SH-SY5Y (cell line): ENCODE measurements at regions not wholly inside any gene's neighbourhood (a gene's known extent, or its start where the extent isn't known, plus 50 kb on each side); places are given as distances from the start of the nearest gene placed in this dataset.

Experiments
- GATA2 ChIP-seq: IDR thresholded peaks from 2 replicates; pipeline ENCODE4 v1.6.1; 2011; ENCODE audit warnings: mild to moderate bottlenecking, low read depth, low read length
- GATA3 ChIP-seq: IDR thresholded peaks from 2 replicates; pipeline ENCODE4 v1.6.1; 2011; ENCODE audit warnings: low read depth, mild to moderate bottlenecking, low read length, moderate library complexity

DNA sequence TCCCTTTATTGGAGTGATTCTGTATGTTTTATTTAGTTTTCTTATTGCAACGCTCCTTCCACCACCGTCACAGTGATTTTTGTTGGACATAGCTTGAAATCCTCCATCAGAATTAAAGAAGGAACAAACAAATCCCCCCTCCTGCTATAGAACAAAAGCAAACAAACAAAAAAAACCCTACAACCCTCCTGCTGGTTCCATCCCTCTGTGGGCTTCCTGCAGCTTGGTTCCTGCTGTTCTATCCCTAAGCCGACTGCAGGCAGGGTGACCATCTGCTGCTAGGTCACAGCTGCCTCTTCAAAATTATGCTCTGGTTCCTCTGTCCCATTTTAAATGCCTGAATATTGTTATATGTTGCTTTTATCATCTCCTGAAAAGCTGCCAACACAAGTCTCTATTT lies 116.8 kb upstream of the AGA start:
- TF ChIP-seq GATA3 (no peak), GATA2 (no peak)

DNA sequence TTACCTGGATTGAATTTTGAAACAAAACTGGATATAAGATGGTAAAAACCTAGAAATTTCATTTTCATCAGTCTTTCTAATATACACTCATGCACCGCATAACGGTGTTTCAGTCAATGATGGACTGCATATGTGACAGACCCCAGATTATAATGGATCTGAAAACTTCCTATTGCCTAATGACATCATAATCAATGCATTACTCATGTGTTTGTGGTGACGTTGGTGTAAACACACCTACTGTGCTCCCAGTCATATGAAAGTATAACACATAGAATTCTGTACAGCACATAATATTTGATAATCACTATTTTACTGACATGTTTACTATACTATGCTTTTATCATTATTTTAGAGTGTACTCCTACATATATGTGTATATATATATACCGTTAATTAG lies 119.9 kb upstream of the AGA start:
- TF ChIP-seq GATA3: no peak
- no peak for TF ChIP-seq GATA2

DNA sequence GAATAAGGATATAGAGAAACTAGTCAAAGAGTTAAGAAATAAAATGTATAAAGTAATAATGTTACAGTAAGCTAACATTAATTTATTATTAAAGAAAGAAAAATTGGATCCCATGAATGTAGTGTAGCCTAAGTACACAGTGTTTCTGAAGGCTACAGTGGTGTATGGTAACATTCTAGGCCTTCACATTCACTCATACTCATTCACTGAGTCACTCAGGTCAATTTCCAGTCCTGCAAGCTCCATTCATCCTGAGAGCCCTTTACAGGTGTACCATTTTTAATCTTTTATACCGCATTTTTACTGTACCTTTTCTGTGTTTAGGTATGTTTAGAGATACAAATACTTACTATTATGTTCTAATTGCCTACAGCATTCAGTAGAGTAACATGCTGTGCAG lies 120.6 kb upstream of the AGA start:
- TF ChIP-seq GATA2: no peak

DNA sequence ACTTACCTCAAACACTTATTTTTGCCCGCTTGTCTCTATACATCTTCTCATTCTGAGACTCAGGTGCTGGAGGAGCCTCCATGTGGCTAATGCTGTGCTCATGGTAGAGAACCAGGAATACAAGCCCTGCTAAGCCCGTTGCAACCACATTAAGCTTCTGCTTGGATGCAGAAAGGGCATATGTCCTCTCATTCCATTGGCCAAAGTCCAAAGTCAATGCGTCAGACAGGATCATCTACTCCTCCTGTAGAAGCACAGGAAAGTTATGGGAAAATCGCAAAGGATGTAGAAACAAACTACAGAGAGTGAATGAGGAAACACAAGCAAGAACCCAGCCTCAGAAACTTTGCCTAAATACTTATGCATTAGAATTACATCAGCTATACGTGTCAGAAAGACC lies 124.5 kb upstream of the AGA start:
- TF ChIP-seq GATA2 (no peak), GATA3 (no peak)

DNA sequence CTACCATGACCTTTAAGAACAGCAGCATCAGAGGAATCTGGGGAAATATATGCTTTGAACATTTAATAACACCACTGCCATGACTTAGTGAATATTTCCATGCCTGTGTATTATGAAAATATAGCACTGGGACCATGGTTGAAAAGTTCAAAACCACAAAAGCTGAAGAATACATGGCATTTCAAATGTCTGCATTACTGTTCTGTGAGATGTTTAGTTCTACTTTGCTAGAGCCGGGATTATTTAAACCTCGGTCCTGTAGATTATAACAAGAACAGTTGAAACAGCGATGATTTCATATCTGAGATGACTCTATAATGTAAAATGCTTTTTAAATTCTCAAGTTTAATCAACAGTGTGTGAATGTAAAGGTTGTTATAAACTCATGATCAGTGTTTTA lies 126.7 kb upstream of the AGA start:
- TF ChIP-seq GATA3 (no peak), GATA2 (no peak)

DNA sequence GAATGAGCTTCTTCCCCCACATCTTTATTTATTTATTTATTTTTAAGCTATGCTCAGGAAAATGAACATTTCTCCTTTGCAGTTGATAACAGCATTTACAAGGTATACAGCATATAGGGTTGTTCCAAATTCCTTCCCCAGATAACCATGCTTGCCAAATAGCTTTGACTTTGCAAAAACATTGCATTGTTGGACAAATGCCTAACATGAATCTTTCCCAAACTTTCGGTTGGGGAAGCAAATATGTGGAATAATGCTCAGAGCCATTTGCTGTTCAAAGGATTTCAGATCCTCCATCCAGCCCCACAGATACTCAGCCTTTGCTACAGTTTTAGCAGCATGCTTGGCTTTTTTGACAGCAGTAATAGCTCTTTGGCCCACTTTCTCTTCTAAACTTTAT lies 127.2 kb upstream of the AGA start:
- TF ChIP-seq GATA3: no peak

DNA sequence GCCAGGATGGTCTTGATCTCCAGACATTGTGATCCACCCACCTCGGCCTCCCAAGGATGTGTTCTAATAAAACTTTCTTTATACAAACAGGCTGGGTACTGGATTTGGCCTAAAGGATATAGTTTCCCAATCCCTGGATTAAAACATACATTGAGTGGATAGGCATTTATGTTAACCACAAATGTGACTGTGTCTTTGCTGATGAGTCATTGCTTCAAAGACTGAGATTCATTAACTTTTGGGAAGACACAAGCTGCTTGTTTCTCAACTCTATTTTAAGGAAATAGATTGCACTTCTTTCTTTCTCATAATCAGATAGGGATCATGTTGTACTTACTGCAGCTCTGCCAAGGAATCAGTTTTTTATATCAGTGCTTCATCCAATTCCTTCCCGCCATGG lies 131.3 kb upstream of the AGA start:
- TF ChIP-seq GATA3 (no peak), GATA2 (no peak)

DNA sequence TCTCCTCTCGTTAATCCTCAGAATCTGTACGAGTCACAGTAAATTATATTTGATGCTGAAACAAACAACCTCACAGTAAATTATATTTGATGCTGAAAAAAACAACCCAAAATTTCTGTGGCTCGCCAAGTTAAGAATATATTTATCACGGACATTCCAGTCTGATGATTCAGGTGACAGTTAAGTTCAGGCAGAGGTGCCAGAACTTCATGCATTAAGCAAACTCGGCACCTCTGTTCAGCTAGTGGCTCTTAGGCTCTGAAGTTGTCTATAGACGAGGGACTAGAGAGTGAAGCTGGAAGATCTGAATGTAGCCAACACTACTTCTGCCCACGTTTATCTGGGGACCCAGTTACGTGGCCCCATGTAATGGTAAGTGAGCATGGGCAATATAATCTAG lies 132.2 kb upstream of the AGA start:
- TF ChIP-seq GATA3 (no peak), GATA2 (no peak)

DNA sequence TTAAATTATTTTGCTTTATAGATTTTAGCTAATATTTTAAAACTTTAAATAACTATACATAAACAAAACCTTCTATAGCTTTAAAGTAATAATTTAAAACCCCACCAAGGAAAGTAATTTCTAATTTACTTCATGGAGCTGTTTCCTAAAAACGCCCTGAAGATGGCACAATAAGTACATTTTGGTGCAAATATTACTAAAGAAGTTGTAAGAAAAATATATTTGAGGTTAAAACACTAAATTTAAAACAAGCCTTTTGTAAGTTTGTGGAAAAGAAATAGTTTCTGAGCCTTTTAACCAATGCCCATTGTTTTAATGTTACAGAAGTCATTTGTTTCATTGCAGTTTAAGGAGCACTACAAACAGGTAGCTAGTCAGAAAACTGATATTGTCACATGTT lies 137.4 kb upstream of the AGA start:
- TF ChIP-seq GATA2 (no peak), GATA3 (no peak)

DNA sequence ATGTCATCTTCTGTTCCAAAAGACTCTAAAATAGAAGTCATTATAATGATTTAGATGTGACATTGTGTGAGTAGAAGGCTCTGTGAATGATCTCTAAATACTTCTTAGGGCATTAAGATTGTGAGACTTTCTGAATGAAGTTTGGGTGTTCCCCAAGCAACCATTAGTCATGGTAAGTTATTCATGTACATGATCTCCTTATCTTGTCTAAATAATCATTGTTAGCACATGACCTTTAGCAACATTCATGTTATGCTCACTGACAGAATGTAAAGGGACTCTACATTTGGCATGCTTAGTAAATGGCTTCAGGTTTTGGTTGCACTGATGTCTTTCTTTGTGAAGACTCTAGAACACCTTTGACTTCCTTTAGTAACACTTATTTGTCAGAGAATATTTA lies 140.8 kb upstream of the AGA start:
- no peak for TF ChIP-seq GATA3
- TF ChIP-seq GATA2: no peak

DNA sequence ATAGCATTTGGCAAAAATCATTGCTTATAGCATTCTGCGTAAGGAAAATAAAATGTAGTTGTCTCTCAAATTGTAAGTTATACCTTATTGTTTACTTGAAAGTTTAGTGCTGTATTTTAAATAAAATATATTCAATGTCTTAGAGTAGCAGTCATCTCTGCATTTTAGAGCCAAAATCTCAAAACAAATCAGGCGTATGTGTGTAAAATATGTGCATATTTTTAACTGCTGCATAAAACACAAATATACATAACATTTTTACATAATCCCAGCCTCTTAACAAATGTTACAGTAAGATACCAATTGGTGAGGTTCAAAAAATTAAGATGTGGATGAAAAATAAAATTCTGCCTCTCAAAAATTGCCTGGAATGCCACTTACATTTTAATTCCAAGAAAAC lies 145.8 kb upstream of the AGA start:
- no peak for TF ChIP-seq GATA2
- no peak for TF ChIP-seq GATA3

DNA sequence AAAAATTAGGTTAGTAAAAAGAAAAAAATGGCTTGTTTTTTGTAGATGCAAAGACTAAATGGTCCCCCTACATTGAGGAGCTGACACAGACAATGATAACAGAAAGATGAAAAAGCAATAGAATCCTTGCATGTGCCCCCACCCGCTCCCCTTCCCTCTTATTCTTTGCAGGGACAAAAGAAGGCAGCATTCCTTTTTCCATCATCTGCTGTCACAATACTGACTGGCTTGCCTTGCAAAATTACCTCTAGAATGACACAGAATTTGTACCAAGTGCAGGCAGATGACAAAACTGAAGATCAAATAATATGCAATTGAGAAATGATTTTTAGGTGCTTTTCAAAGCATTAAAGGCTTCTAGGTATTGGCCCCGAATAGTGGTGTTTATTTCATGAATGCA lies 153.1 kb upstream of the AGA start:
- no peak for TF ChIP-seq GATA2
- TF ChIP-seq GATA3: no peak

DNA sequence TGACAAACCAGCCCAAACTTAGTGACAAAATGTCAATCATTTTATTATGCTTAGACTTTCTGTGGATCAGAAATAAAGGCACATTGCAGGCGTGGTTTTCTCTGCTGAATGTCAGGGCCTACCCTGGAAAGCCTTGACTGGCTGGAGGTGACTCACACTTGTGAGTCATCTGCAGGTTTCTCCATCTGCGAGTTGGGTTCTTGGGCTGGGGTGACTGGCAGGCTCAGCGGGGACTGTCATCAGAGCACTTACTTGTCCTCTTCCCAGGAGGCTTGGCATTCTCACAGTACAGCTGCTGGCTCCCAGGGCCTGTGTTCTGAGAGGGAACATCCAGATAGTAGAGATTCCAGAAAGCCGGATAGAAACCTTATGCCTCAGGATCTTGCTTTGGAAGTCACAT lies 153.8 kb upstream of the AGA start:
- TF ChIP-seq GATA3 (no peak), GATA2 (no peak)

DNA sequence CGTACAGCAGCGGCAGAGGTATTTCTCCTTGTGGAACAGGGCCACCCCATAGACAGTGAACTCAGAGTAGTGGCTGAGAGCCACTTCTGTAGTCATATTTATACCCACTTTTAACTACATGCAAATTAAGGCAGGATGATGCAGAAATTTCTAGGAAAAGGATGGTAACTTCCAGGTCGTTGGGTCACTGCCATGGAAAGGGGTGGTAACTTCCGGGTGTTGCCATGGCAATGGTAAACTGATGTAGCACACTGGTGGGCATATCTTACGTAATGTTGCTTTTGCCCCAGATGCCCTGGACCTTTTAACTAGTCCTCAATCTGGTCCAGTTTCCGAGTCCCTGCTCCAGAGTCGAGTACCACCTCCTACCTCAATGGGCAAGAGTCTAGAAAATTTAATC lies 154.8 kb upstream of the AGA start:
- TF ChIP-seq GATA3 (no peak), GATA2 (no peak)

DNA sequence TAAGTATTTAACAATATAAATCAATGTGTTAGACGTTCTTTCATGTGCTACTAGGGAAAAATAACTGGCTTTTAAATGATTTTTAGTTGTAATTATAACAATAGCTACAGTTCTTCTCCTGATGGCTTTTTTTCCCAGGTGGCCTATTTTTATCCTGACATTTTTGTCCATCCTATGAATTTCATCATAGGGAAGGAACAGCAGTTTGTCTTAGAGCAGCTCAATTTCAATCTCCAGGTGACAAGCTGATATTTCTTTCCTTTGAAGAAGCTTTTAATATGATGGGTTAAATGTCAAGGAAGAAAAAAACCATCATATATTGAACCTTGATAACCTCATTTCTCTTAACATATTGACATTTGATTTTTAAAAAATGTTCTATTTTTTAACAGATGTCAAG lies 163.0 kb upstream of the AGA start:
- no peak for TF ChIP-seq GATA2
- TF ChIP-seq GATA3: no peak

DNA sequence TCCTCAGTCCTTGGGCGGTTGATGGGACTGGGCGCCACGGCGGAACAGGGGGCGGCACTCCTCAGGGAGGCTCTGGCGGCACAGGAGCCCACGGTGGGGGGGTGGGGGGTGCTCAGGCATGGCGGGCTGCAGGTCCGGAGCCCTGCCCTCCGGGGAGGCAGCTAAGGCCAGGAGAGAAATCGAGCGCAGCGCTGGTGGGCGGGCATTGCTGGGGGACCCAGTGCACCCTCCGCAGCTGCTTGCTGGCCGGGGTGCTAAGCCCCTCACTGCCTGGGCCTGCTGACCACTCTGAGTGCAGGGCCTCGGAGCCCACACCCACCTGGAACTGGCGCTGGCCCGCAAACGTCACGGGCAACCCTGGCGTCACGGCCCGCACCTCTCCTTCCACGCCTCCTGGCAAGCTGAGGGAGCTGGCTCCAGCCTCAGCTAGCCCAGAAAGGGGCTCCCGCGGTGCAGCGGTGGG lies 164.9 kb upstream of the AGA start:
- no peak for TF ChIP-seq GATA3
- TF ChIP-seq GATA2: no peak
